HS-27A (cell line): ENCODE measurements at regions not wholly inside any gene's neighbourhood (a gene's known extent, or its start where the extent isn't known, plus 50 kb on each side); places are given as distances from the start of the nearest gene placed in this dataset.

ENCODE experiments used
- DNase-seq: peaks from one replicate; pipeline ENCODE4 v3.0.0-alpha.2; 2012; ENCODE audit warnings: low read depth, missing footprints

- DNase-seq = no peak
These were observed 255.1 kb downstream of the C4orf33 start for GRCh38 chr4:129350834-129351721.

GRCh38 chr4:129352480-129352879 lies 256.5 kb downstream of the C4orf33 start:
- no peak for DNase-seq

DNA sequence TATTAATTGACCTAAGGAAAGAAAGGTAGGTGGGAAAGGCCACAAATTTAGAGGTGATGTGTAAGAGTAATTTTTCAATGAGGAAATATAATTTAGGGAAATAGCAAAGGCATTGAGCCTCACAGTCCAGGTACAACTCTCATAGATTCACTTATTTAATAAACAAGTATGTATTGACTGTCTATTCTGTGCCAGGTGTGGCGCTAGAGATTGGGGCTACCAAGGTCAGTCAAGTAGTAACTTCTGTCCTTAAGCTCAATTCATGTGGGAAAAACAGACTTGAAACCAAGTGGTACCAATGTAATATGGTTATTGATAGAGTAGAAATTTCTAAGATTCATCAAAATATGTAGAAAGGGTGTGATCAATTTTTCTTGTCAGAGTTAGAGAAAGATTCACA lies 257.5 kb downstream of the C4orf33 start:
- DNase-seq = no peak

GRCh38 chr4:129355031-129355430 lies 259.1 kb downstream of the C4orf33 start:
- no peak for DNase-seq

- DNase-seq = no peak
These were observed 259.6 kb downstream of the C4orf33 start for GRCh38 chr4:129355516-129355915.

DNA sequence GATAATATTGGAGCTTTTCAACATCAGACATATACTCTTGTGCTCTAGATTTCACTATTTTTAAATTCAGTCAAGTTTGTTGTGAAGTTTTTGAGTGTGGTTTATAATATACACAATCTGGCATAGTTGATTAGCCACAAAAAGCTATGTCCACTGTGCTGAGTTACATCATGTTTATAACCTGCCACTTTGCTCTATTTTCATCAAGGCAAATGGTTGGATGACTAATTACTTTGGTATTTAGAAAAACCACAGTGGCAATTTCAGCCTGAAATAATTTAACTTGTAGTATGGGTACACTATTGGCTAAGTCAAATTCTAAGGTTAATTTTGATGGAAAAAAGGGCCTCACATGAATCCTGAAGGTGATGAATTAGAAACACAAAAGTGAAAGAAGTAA lies 262.6 kb downstream of the C4orf33 start:
- no peak for DNase-seq

DNA sequence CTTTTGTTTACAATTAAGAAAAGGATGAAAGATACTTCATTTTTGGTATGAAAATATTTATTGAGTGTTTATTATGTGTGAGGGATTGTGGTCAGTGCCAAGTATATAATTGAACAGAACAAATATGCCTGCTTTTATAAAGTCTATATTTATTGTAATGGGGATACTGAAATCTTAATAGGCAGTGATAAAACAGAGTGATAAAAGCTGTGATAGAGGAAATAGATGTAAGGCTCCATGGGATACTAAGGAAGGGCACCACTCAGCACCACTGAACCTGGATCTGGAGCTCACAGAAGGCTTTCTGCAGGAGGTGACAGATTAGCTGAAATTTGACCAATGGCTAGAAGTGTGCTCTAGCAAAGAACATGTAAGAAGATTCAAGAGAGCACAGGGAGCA lies 263.5 kb downstream of the C4orf33 start:
- no peak for DNase-seq

GRCh38 chr4:129362691-129363274 lies 266.8 kb downstream of the C4orf33 start:
- DNase-seq = no peak

- no peak for DNase-seq
These were observed 268.9 kb downstream of the C4orf33 start for GRCh38 chr4:129364747-129365452.

- no peak for DNase-seq
These were observed 273.5 kb downstream of the C4orf33 start for GRCh38 chr4:129369361-129370010.

DNA sequence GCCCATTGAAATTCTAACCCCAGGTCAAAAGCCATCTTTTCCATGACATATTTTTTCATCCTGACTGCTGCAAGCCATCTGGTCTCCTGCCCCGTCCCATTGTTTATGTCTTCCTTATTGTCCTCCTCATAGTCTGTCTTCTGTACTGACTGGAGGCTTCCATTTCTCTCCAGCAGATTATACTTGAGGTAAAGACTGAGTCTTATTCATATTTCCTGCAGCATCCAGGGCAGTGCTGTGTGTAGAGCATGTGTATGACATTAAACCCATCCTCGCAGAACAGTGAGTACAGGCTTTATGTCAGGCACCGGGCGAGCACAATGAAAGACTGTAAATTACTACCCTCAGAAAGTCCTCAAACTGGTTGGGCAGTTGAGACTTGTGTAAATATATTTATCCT lies 275.1 kb downstream of the C4orf33 start:
- DNase-seq = no peak

GRCh38 chr4:129371926-129372325 lies 276.0 kb downstream of the C4orf33 start:
- no peak for DNase-seq

GRCh38 chr4:129377131-129377845 lies 281.3 kb downstream of the C4orf33 start:
- DNase-seq = no peak

- no peak for DNase-seq
These were observed 282.4 kb downstream of the C4orf33 start for GRCh38 chr4:129378364-129378763.

DNA sequence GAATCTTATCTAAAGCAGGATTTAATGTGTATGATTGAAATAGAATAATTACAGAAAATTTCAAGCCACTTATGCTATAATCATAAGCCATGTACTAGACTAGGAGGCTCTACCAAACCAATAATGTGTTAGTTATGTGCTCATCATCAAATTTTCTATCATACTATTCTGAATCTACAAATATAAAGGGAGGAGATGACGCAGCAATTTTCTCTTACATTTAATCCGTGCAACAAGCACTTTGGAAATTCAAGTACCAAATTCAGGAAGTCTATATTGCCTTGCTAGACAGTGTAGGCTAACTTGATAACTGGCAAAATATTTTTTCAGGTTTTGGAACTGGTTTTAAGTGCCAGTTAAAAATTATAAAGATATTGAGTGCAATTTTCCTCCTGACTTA lies 283.5 kb downstream of the C4orf33 start:
- DNase-seq = no peak

DNA sequence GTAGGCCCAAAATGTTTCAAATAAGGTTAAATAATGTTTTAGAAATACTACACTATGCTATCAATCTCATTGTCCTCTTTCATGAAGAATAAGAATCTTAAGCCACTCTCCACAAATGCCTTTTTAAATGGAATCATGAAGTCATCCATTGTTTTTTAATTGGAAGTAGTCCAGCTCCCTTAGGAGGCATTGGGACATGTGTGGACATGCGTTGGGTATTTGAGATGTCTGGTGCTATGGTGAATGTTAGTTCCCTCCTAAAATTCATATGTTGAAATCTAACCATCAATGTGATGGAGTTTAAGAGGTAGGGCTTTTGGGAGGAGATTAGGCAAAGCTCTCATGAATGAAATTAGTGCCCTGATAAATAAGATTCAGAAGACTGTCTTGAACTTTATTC lies 289.0 kb downstream of the C4orf33 start:
- no peak for DNase-seq

DNA sequence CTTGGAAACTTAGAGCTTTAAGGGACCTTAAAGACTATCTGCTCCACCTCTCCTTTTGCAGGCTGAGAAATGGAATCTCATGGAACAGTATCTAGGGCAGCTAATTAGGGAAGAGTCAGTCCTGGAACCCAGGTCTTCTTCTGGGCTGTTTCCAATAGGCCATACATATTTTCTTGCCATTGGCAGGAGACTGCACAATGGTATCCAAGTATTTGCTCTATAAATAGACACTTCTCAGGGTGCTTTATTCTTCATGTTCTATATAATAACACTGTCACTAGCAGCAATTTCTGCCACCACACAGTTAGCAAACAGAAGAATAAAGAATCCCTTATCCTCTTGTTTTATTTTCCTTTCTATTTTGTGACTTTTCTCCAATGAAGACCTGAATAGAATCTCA lies 291.7 kb downstream of the C4orf33 start:
- DNase-seq = no peak

DNA sequence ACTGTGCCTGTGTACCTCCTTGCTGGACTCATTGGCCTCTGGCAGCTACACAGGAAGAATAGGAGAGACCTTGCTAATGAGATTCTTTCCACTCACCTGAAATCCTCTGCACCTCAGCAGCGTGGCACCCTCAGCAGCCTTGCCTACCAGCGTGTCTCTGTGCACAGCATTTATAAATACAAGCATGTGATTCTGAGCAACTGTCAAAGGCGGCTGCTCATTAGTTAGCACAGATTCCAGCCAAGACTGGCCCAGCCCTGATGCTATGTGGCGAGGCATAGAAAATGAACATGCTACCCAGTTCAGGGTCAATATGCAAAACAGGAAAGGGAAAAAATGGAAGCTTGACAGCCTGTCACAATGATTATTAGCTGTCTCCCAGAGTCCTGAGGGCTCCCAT lies 298.0 kb downstream of the C4orf33 start:
- no peak for DNase-seq

DNA sequence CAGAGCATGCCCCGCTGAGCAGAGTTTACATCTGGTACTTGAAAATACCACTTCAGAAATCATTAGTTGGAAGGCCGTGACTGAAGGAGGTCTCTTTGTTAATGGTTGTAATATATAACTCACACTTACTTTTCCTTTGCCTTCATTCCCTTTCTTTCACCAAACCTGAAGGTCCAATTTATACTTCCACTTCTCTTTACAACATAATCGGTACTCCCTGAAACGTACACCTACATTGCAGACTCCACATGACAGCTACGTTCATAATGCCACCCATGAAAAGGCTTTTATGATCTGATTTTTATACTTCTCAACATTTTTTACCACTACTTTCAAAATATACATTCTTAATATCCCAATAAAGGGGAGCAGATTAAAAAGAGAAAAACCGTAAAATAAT lies 298.7 kb downstream of the C4orf33 start:
- no peak for DNase-seq

- DNase-seq = no peak
These were observed 307.9 kb downstream of the C4orf33 start for GRCh38 chr4:129403848-129404247.

DNA sequence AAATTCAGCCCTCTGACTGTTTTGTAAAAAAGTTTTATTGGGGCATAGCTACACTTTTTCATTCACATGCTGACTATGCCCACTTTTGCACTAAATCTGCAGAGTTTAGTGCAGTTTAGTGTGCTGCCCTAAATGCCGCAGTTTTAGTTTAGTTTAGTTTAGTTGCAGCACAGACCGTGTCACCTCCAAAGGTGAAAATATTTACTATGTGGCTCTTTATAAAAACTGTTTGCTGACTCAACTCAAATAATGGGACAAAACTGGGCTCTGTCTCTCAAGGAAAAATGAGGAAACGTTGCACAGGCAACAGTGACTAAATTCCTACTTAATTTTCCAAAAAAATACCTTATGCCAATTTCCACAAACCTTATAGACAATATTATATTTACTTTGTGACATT lies 314.2 kb downstream of the C4orf33 start:
- no peak for DNase-seq

DNA sequence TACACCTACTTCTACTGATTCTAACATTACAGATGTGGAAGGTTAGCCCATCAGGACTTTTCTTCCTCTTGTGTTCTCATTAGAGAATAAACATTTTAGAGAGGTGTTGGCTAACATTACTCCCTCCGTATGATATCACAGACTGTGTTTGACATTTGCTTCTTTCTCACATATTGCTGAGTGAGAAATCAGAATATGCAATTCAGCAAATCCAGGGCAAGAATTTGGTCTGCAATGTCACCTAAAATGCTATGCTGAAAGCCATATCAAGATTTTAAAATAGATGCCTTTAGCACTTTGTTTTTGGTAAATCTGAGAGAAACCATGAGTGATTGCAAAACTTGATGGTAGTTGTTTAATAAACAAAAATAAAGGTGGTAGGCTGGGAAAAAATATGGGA lies 319.1 kb downstream of the C4orf33 start:
- DNase-seq = no peak
